Hepatocyte (in vitro differentiated cells): ENCODE measurements at regions not wholly inside any gene's neighbourhood (a gene's known extent, or its start where the extent isn't known, plus 50 kb on each side); places are given as distances from the start of the nearest gene placed in this dataset.

Source experiments
- DNase-seq: peaks from one replicate; pipeline ENCODE4 v3.0.0-alpha.2; 2016; ENCODE audit warnings: low spot score
- H2AFZ ChIP-seq: fragments of 200-600 bp; sonication (generic); 2 replicates; pipeline ENCODE4 v1.6.0; 2016; ENCODE audit warnings: antibody characterized with exemption, mild to moderate bottlenecking
- H3K27ac ChIP-seq: fragments of 200-600 bp; sonication (generic); 2 replicates; pipeline ENCODE4 v1.5.1; 2016; ENCODE audit warnings: mild to moderate bottlenecking
- H3K27me3 ChIP-seq: fragments of 200-600 bp; sonication (generic); 2 replicates; pipeline ENCODE4 v1.6.1; 2016
- H3K36me3 ChIP-seq: fragments of 200-600 bp; sonication (generic); replicated peaks from 2 replicates; pipeline ENCODE4 v1.5.1; 2016; ENCODE audit warnings: low read depth; ENCODE audit not compliant: insufficient read depth
- H3K4me1 ChIP-seq: fragments of 200-600 bp; sonication (generic); 2 replicates; pipeline ENCODE4 v1.5.1; 2016; ENCODE audit warnings: mild to moderate bottlenecking, moderate library complexity; ENCODE audit not compliant: insufficient read depth
- H3K4me2 ChIP-seq: fragments of 200-600 bp; sonication (generic); 2 replicates; pipeline ENCODE4 v1.6.0; 2016
- H3K4me3 ChIP-seq: fragments of 200-600 bp; sonication (generic); 2 replicates; pipeline ENCODE4 v1.5.1; 2016; ENCODE audit warnings: mild to moderate bottlenecking
- H3K79me2 ChIP-seq: fragments of 200-600 bp; sonication (generic); 2 replicates; pipeline ENCODE4 v1.6.0; 2017; ENCODE audit warnings: mild to moderate bottlenecking
- H3K9me2 ChIP-seq: fragments of 200-600 bp; sonication (generic); replicated peaks from 2 replicates; pipeline ENCODE4 v1.6.0; 2017; ENCODE audit warnings: mild to moderate bottlenecking; ENCODE audit not compliant: insufficient read depth
- H3K9me3 ChIP-seq: fragments of 200-600 bp; sonication (generic); 2 replicates; pipeline ENCODE4 v1.5.1; 2016; ENCODE audit warnings: low read depth, mild to moderate bottlenecking
- H4K20me1 ChIP-seq: fragments of 200-600 bp; sonication (generic); 2 replicates; pipeline ENCODE4 v1.6.0; 2016; ENCODE audit warnings: mild to moderate bottlenecking; ENCODE audit not compliant: insufficient read depth, poor library complexity, severe bottlenecking
- CTCF ChIP-seq: fragments of 200-600 bp; sonication (generic); IDR thresholded peaks from 2 replicates; pipeline ENCODE4 v1.5.1; 2016; ENCODE audit warnings: antibody characterized with exemption, mild to moderate bottlenecking; ENCODE audit not compliant: poor library complexity
- EZH2 ChIP-seq: fragments of 200-600 bp; sonication (generic); IDR thresholded peaks from 2 replicates; pipeline ENCODE4 v1.6.1; 2016; ENCODE audit warnings: antibody characterized with exemption, mild to moderate bottlenecking, borderline replicate concordance
- EZH2phosphoT487 ChIP-seq: fragments of 200-600 bp; sonication (generic); IDR thresholded peaks from one replicate; pipeline ENCODE4 v1.6.1; 2018; ENCODE audit warnings: antibody characterized with exemption, mild to moderate bottlenecking, low read depth, moderate library complexity; ENCODE audit not compliant: unreplicated experiment, severe bottlenecking
- WGBS: methylation state at CpG from one replicate; pipeline ENCODE4 v1.1.6; 2016; ENCODE audit warnings: low lambda C conversion rate; ENCODE audit errors: missing lambda C conversion rate; 5-methylcytosine and 5-hydroxymethylcytosine counted together

GRCh38 chr22:19590696-19591095 lies 66.5 kb upstream of the CLDN5 start:
- no peaks in the 10 kb centered on the region for H3K9me3 ChIP-seq
- H3K4me3 ChIP-seq, result no peak overlapping the region
- no peaks in the 10 kb centered on the region for H4K20me1 ChIP-seq
- no peak for TF ChIP-seq EZH2phosphoT487
- no peak for TF ChIP-seq EZH2
- TF ChIP-seq CTCF, result no peak
- 72% methylated on average over 5 of the region's 5 CpGs for WGBS
- DNase-seq, result no peak
- no peaks in the 10 kb centered on the region for H3K4me1 ChIP-seq
- H3K4me2 ChIP-seq, result no peak overlapping the region
- no peaks in the 10 kb centered on the region for H3K79me2 ChIP-seq
- no peak overlapping the region for H3K27ac ChIP-seq
- H3K36me3 ChIP-seq, result no peaks in the 10 kb centered on the region
- H2AFZ ChIP-seq, result no peak overlapping the region
- no peaks in the 10 kb centered on the region for H3K27me3 ChIP-seq
- H3K9me2 ChIP-seq, result no peaks in the 10 kb centered on the region

GRCh38 chr22:19591568-19591967 lies 67.4 kb upstream of the CLDN5 start:
- Histone ChIP-seq H3K9me3 (no peaks in the 10 kb centered on the region), H3K4me1 (no peaks in the 10 kb centered on the region), H3K79me2 (no peaks in the 10 kb centered on the region), H3K4me3 (no peak overlapping the region), H3K9me2 (no peaks in the 10 kb centered on the region), H4K20me1 (no peaks in the 10 kb centered on the region), H3K27me3 (no peaks in the 10 kb centered on the region), H3K36me3 (no peaks in the 10 kb centered on the region), H2AFZ (no peak overlapping the region), H3K4me2 (no peak overlapping the region), H3K27ac (no peak overlapping the region)
- DNase-seq, result no peak
- TF ChIP-seq EZH2phosphoT487 (no peak), EZH2 (no peak), CTCF (no peak)
- WGBS, result 83% methylated on average over 2 of the region's 2 CpGs

DNA sequence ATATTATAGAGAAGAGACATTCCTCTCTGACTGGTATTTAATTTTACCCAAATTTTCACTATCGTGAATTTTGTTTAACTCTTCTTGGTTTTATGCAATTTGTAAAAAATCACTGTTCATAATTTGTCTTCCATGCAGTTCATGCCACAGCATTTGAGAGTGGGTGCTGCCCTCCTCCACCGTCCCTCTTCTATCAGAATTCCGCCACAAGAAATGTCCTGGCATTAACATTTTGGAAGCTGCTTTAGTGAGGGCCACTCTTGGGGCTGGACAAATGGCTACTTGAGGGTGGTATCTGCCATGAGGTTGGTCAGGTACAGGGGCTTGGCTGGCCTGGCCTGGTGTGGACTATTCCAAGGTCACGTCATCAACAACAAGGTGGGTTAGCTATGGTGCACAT lies 68.3 kb upstream of the CLDN5 start:
- H2AFZ ChIP-seq, result no peak overlapping the region
- no peak for DNase-seq
- H3K4me2 ChIP-seq, result no peak overlapping the region
- no peaks in the 10 kb centered on the region for H3K36me3 ChIP-seq
- 79% methylated on average over 4 of the region's 4 CpGs for WGBS
- no peak overlapping the region for H3K27ac ChIP-seq
- H3K79me2 ChIP-seq, result no peaks in the 10 kb centered on the region
- no peak overlapping the region for H3K4me3 ChIP-seq
- TF ChIP-seq EZH2, result no peak
- no peak for TF ChIP-seq CTCF
- TF ChIP-seq EZH2phosphoT487, result no peak
- no peaks in the 10 kb centered on the region for H3K9me3 ChIP-seq
- no peaks in the 10 kb centered on the region for H3K27me3 ChIP-seq
- H4K20me1 ChIP-seq, result no peaks in the 10 kb centered on the region
- H3K4me1 ChIP-seq, result no peaks in the 10 kb centered on the region
- H3K9me2 ChIP-seq, result no peaks in the 10 kb centered on the region

- no peak for TF ChIP-seq EZH2
- no peak for TF ChIP-seq EZH2phosphoT487
- TF ChIP-seq CTCF, result no peak
- Histone ChIP-seq H3K36me3 (no peaks in the 10 kb centered on the region), H3K79me2 (no peaks in the 10 kb centered on the region), H3K4me2 (no peak overlapping the region), H3K27ac (no peak overlapping the region), H4K20me1 (no peaks in the 10 kb centered on the region), H3K4me3 (no peak overlapping the region), H3K4me1 (no peaks in the 10 kb centered on the region), H3K27me3 (no peaks in the 10 kb centered on the region), H3K9me2 (no peaks in the 10 kb centered on the region), H3K9me3 (no peaks in the 10 kb centered on the region), H2AFZ (no peak overlapping the region)
- no peak for DNase-seq
- 62% methylated on average over 7 of the region's 7 CpGs for WGBS
Observed at GRCh38 chr22:19593991-19594569, 69.9 kb upstream of the CLDN5 start.
